GM10248 (cell line): ENCODE measurements at regions not wholly inside any gene's neighbourhood (a gene's known extent, or its start where the extent isn't known, plus 50 kb on each side); places are given as distances from the start of the nearest gene placed in this dataset.
A peak's percentile ranks its signal among the peaks of the same experiment; 100 is the strongest.
"Not testable (repeated sequence)": the region's sequence is repeated elsewhere in the genome, so short reads cannot be mapped to it uniquely, and the experiment has no call there.

Experiments used
- CTCF ChIA-PET: fragments of 300-600 bp; sonication (Branson Sonifier 250); formaldehyde crosslinking; extraction: SDS; loops from one replicate; lab custom pipeline; 2021; ENCODE audit warnings: antibody characterized with exemption; lab: Yijun Ruan, JAX
- POLR2A ChIA-PET: fragments of 350-650 bp; sonication (Branson Sonifier 250); formaldehyde crosslinking; extraction: SDS; loops from one replicate; lab custom pipeline; 2020; ENCODE audit warnings: antibody characterized with exemption; lab: Yijun Ruan, JAX
- DNase-seq: peaks from one replicate; pipeline ENCODE4 v3.0.0; 2012; ENCODE audit errors: extremely low spot score
- CTCF ChIP-seq: IDR thresholded peaks from 2 replicates; pipeline ENCODE4 v1.5.1; 2012; ENCODE audit warnings: mild to moderate bottlenecking, low read depth; ENCODE audit errors: extremely low read depth, missing control alignments, control extremely low read depth

- DNase-seq, result peak; percentile 8
- TF ChIP-seq CTCF, result no peak
- CTCF ChIA-PET, result no interaction called here
- POLR2A ChIA-PET, result no interaction called here
Observed at GRCh38 chr2:128663371-128664050, 344.8 kb upstream of the HS6ST1 start.

GRCh38 chr2:128664499-128664971 lies 345.9 kb upstream of the HS6ST1 start:
- POLR2A ChIA-PET, result no interaction called here
- no peak for TF ChIP-seq CTCF
- CTCF ChIA-PET, result no interaction called here
- no peak for DNase-seq

- ChIA-PET CTCF (no interaction called here), POLR2A (no interaction called here)
- DNase-seq, result peak; percentile 5
- TF ChIP-seq CTCF, result no peak
Observed at GRCh38 chr2:128665113-128665512, 346.4 kb upstream of the HS6ST1 start.

GRCh38 chr2:128666596-128666995 lies 347.9 kb upstream of the HS6ST1 start:
- CTCF ChIA-PET, result no interaction called here
- POLR2A ChIA-PET, result no interaction called here
- no peak for TF ChIP-seq CTCF
- no peak for DNase-seq

GRCh38 chr2:128667391-128667790 lies 348.7 kb upstream of the HS6ST1 start:
- ChIA-PET CTCF (no interaction called here), POLR2A (no interaction called here)
- peak; percentile 3 for DNase-seq
- TF ChIP-seq CTCF, result no peak

- CTCF ChIA-PET, result no interaction called here
- peak; percentile 4 for DNase-seq
- POLR2A ChIA-PET, result no interaction called here
- TF ChIP-seq CTCF, result no peak
Observed at GRCh38 chr2:128668946-128669345, 350.3 kb upstream of the HS6ST1 start.

- ChIA-PET CTCF (interaction anchor here (1.1 kb wide), 1 partner anchor 44 kb away, joined by 3 read pairs; no protein-coding TSS in a partner anchor), POLR2A (no interaction called here)
- TF ChIP-seq CTCF, result no peak
Observed at GRCh38 chr2:128670066-128670465, 351.4 kb upstream of the HS6ST1 start.

GRCh38 chr2:128671981-128672757 lies 353.5 kb upstream of the HS6ST1 start:
- DNase-seq, CTCF ChIA-PET, POLR2A ChIA-PET: not testable (repeated sequence)

More at GRCh38 chr2:128670066-128670465, 351.4 kb upstream of the HS6ST1 start:
- DNase-seq, result no peak

- CTCF ChIA-PET, POLR2A ChIA-PET, DNase-seq: not testable (repeated sequence)
Observed at GRCh38 chr2:128679680-128680079, 361.0 kb upstream of the HS6ST1 start.
